DMS153 treated with DMSO at 0.1 percent for 48 hours (cell line): ENCODE measurements at regions not wholly inside any gene's neighbourhood (a gene's known extent, or its start where the extent isn't known, plus 50 kb on each side); places are given as distances from the start of the nearest gene placed in this dataset.

Source experiments
- DNase-seq: peaks from one replicate; lab custom pipeline; 2025; ENCODE audit not compliant: unreplicated experiment; lab: John Stamatoyannopoulos, UW

- no peak for DNase-seq
Observed at GRCh38 chr9:84173961-84174360, 166.6 kb downstream of the SLC28A3 start.

GRCh38 chr9:84174486-84174885 lies 166.1 kb downstream of the SLC28A3 start:
- no peak for DNase-seq

DNA sequence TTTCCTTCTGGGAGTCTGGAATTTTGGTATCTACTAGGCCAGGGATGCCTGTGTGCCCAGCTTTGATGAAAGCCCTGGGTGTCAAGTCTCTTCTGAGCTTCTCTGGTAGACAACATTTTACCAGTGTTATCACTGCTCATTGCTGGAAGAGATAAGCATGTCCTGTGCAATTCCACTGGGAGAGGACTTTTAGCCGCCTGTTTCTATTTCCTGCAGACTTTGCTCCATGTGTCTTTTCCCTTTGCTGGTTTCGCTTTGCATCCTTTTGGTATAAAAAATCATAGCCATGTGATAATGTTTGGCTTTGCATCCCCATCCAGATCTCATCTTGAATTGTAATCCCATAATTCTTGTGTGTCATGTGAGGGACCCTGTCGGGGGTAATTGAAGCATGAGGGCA lies 163.2 kb downstream of the SLC28A3 start:
- no peak for DNase-seq

DNA sequence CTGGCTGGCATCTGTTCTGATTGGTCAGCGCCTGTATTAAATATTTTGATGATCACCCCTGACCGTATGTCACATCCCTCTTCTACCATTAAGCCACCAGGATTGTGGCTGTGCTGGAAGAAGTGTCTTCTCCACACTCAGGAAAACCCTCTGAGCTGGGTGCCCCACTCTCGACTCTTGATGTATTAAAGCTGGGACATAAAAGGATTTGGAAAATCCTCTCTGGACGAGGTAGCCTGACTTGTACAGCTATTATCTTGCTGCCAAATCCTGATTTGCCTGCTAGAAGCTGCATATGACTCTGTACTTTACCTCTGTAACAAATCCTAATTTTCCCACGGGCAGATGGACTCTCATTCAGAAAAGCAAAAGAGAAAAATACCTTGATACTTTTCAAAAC lies 161.0 kb downstream of the SLC28A3 start:
- DNase-seq, result no peak

DNA sequence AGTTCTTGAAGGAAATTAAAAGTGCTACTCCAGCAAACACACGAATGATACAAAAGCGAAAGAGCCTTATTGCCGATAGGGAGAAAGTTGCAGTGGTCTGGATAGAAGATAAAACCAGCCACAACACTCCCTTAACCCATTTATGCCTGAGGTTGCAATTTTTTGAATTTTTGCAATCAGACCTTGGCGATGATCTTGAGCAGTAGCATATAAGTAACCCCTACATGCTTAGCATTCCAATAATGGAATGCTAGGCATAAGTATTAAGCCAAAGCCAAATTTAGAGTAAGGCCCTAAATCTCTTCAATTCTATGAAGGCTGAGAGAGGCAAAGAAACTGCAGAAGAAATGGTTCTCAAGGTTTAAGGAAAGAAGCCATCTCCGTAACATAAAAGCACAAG lies 153.5 kb downstream of the SLC28A3 start:
- no peak for DNase-seq

GRCh38 chr9:84189904-84190303 lies 150.7 kb downstream of the SLC28A3 start:
- DNase-seq, result no peak

DNA sequence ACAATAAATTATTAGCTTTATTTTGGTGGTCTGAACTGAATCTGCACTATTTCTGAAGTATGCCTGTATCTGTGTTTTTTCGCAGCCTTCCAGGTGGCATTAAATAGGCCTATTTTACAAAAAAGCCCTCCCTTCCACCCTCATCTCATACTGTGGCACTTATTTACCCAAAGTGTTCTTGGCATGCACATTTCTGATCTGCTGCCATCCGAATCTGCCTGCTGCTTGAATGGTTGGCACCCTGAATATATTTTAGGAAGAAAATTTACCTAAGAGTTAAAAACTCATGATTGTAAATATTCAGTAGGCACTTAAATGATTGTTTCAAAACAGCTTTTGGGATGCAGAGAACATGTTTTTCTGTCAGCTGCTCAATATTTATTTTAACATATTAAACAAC lies 150.1 kb downstream of the SLC28A3 start:
- no peak for DNase-seq

DNA sequence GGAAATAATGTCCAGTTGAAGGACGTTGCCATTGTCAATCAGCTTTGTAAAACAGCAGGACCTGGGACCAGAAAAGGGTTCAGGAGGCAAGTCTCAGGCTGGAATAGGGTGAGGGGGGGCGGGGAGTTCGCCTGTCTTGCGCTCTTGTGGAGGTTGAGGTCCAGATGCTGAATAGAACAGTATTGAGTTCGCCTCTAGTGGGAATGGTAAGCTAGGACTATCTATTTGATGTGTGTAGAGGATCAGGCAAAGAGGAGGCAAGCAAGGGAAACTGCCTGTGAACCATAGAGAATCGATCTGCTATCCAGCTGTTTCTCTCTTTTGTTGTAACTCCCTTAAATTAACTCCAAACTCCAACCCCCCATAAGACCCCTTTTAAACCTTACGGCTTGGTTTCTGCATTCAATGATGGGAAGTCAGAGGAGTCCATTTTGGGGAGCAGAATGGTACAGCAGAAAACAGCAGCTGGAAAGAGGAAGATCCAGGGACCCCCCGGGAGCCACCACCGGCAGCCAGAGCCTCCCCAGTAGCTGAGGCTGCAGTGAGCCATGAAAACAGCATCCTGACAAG lies 133.7 kb downstream of the SLC28A3 start:
- DNase-seq, result no peak

GRCh38 chr9:84207491-84207951 lies 133.0 kb downstream of the SLC28A3 start:
- DNase-seq, result no peak

- DNase-seq, result no peak
Observed at GRCh38 chr9:84212246-84212645, 128.3 kb downstream of the SLC28A3 start.

DNA sequence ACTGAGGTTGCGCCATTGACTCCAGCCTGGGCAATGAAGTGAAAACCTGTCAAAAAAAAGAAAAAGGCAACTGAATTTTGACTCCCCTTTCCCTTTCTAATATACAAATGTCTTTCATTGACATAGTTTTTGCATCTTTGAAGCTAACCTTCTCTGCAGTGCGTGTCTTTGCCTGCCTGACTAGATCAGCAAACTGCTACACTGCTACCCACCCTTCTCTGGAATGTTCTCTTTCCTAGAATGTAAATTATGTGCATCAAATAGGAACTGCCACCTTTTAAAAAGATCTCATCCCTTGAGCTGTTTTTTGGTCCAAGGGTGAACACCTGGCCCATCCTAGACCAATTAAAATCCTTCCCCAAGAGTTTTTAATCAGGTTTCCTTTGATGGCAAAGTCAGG lies 127.6 kb downstream of the SLC28A3 start:
- DNase-seq, result no peak

DNA sequence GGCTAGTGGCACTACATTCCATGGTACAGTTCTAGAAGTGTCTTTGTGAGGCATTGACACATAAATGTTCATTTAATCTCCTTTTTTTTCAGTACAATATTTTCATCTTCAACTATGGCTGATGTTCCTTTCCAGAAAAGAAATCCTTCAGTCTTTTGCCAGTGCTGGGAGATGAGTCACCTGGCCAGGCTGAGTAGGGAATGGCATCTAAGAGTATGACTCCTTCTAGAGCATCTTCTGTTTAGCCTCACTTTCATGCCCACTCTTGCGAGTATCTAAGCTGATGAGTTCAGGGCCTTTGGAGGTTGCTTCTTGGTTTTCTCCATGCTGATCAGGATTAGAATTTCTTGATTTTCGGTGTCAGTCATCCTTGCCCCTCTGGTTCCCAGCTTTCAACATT lies 124.4 kb downstream of the SLC28A3 start:
- no peak for DNase-seq

DNA sequence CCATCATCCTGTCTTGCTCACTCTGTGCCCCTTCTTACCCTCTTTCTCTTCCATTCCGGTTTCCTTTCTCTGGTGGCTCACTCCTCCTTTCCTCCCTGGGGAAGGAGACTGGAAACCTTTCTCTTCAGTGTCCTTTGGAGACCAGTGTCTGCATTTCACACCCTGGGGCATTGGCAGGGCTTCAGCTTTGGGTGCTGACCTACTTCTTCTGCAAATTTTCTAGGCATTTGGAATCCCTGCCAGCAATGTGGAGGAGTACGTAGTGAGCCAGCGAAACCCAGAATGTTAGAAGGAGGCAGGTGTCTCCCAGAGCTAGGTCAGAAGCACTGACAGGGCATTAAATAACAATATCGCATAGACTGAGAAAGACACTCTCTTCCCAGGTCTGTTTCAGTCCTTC lies 122.2 kb downstream of the SLC28A3 start:
- no peak for DNase-seq

DNA sequence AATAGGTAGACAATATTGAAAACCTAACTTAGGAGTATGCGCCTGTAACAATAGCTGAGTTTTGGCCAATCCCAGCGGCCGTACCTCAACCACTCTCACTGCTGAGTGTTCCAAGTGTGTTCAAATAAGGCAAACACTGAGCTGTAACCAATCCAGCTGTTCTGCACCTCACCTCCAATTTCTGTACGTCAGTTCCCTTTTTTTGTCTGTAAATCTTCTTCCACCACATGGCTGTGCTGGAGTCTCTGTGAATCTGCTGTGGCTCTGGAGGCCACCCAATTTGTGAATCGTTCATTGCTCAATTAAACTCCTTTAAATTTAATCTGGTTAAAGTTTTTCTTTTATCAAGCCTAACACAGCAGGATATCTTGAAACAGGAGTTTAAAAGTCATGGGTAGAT lies 116.3 kb downstream of the SLC28A3 start:
- DNase-seq, result no peak
